ENCODE measurements at regions not wholly inside any gene's neighbourhood (a gene's known extent, or its start where the extent isn't known, plus 50 kb on each side); places are given as distances from the start of the nearest gene placed in this dataset.

- no peak for DNase-seq (ENCODE audit: extremely low read depth, low read depth)
Observed at GRCh38 chrX:9147726-9148125, 113.8 kb upstream of the FAM9B start.

- no peak for DNase-seq (ENCODE audit: extremely low read depth, low read depth)
Observed at GRCh38 chrX:9148615-9149399, 114.9 kb upstream of the FAM9B start.

- DNase-seq (ENCODE audit: extremely low read depth, low read depth): no peak
Observed at GRCh38 chrX:9149501-9150245, 115.7 kb upstream of the FAM9B start.

- no peak for DNase-seq (ENCODE audit: extremely low read depth, low read depth)
Observed at GRCh38 chrX:9151772-9152307, 117.9 kb upstream of the FAM9B start.

- DNase-seq (ENCODE audit: extremely low read depth, low read depth): no peak
Observed at GRCh38 chrX:9153300-9153699, 119.4 kb upstream of the FAM9B start.

- no peak for DNase-seq (ENCODE audit: extremely low read depth, low read depth)
Observed at GRCh38 chrX:9158611-9159010, 124.7 kb upstream of the FAM9B start.

GRCh38 chrX:9160698-9161329 is 126.9 kb upstream of the FAM9B start:
- DNase-seq (ENCODE audit: extremely low read depth, low read depth): no peak

GRCh38 chrX:9162698-9163097 is 128.8 kb upstream of the FAM9B start:
- DNase-seq (ENCODE audit: extremely low read depth, low read depth): no peak

- DNase-seq (ENCODE audit: extremely low read depth, low read depth): peak; percentile 0
Observed at GRCh38 chrX:9163214-9163709, 129.3 kb upstream of the FAM9B start.

- no peak for DNase-seq (ENCODE audit: extremely low read depth, low read depth)
Observed at GRCh38 chrX:9164086-9164485, 130.2 kb upstream of the FAM9B start.

- peak; percentile 16 for DNase-seq (ENCODE audit: extremely low read depth, low read depth)
Observed at GRCh38 chrX:9164533-9165426, 130.9 kb upstream of the FAM9B start.

GRCh38 chrX:9166584-9166944 is 132.6 kb upstream of the FAM9B start:
- DNase-seq (ENCODE audit: extremely low read depth, low read depth): no peak

- DNase-seq (ENCODE audit: extremely low read depth, low read depth): no peak
Observed at GRCh38 chrX:9171841-9172463, 138.0 kb upstream of the FAM9B start.

GRCh38 chrX:9172464-9172850 is 138.5 kb upstream of the FAM9B start:
- no peak for DNase-seq (ENCODE audit: extremely low read depth, low read depth)

GRCh38 chrX:9180623-9181022 is 146.7 kb upstream of the FAM9B start:
- no peak for DNase-seq (ENCODE audit: extremely low read depth, low read depth)

- DNase-seq (ENCODE audit: extremely low read depth, low read depth): no peak
Observed at GRCh38 chrX:9182041-9182440, 148.1 kb upstream of the FAM9B start.

- no peak for DNase-seq (ENCODE audit: extremely low read depth, low read depth)
Observed at GRCh38 chrX:9183481-9183880, 149.6 kb upstream of the FAM9B start.

GRCh38 chrX:9184211-9184610 is 150.3 kb upstream of the FAM9B start:
- no peak for DNase-seq (ENCODE audit: extremely low read depth, low read depth)

GRCh38 chrX:9188117-9188516 is 154.2 kb upstream of the FAM9B start:
- DNase-seq (ENCODE audit: extremely low read depth, low read depth): no peak

- DNase-seq (ENCODE audit: extremely low read depth, low read depth): no peak
Observed at GRCh38 chrX:9189286-9189685, 155.4 kb upstream of the FAM9B start.

Measured in NCI-H460 (cell line).